ENCODE measurements at regions not wholly inside any gene's neighbourhood (a gene's known extent, or its start where the extent isn't known, plus 50 kb on each side); places are given as distances from the start of the nearest gene placed in this dataset.
"Not testable (repeated sequence)": the region's sequence is repeated elsewhere in the genome, so short reads cannot be mapped to it uniquely, and the experiment has no call there.

DNA sequence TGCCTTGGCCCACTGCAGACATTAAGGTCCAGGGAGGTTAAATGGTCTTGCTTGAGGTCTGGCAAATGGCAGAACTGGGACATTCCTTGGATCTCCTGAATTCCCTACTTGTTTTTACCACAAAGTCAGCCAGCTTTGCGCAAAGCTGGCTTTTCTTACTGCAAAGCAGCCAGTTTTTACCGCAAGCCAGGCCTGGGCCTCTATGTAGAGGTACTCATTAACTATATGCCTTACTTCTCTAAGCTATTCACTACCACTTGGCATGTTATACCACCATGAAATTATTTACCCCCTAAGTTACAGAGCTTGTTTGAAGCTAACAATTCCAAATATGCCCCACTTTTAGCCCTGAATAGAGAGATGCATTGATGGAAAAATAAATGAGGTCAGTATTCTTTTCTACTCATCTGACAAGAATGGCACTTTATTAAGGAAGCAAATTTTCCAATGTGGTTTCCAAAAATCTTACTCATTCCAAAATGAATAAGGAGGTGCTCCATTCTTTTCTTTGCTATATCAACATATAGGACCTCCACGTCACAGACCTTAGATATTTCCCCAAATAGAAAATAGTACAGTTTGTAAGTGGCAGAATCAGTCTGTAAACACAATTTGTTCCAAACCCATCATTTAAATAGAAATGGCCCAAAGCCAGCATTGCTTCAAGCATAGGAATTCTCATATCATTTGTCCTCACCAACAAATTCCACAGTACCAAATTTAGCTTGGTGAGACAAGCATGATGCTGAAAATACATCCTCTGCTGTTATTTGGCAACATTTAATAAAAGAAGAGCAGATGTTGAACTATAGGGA is 143.9 kb upstream of the TSC22D1 start:
- Histone ChIP-seq H3K9me3 (0 out of 2 replicates have a peak, but pooled peaks cover 9% of the 10 kb centered on the region), H3K9ac (no peak overlapping the region), H3K4me2 (no peak overlapping the region), H3K27me3 (no peaks in the 10 kb centered on the region), H3K27ac (no peak overlapping the region), H3K4me3 (no peak overlapping the region), H3K4me1 (no peaks in the 10 kb centered on the region), H4K20me1 (no peaks in the 10 kb centered on the region), H3K36me3 (no peaks in the 10 kb centered on the region)
- TF ChIP-seq Cebpa-rat (IDR thresholded peaks at IDR 0.05): no peak

DNA sequence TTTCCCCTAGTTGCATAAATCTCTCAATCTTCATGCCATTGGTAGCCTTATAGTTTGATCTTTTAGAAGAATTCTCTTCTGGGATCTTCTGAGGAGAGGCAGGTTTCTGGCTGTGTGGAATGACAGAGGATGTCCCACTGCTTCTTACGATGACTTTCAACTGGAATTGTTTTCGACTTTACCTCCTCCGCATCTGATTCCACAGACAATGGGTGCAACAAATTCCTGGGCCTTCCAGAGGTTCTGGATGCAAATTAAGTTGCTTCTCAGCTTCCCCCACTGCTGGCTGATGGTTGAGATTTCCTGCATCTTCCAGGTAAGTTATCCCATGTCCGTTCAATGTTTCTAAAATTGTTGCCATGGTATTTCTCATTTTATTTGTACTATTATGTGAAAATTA is 142.3 kb upstream of the TSC22D1 start:
- 0 out of 2 replicates have a peak, but pooled peaks cover 9% of the 10 kb centered on the region for H3K9me3 ChIP-seq
- no peaks in the 10 kb centered on the region for H4K20me1 ChIP-seq
- H3K4me1 ChIP-seq: no peaks in the 10 kb centered on the region
- no peak overlapping the region for H3K9ac ChIP-seq
- H3K27me3 ChIP-seq: no peaks in the 10 kb centered on the region
- H3K36me3 ChIP-seq: no peaks in the 10 kb centered on the region
- H3K27ac ChIP-seq: no peak overlapping the region
- no peak overlapping the region for H3K4me3 ChIP-seq
- TF ChIP-seq Cebpa-rat (IDR thresholded peaks at IDR 0.05): no peak
- H3K4me2 ChIP-seq: no peak overlapping the region

DNA sequence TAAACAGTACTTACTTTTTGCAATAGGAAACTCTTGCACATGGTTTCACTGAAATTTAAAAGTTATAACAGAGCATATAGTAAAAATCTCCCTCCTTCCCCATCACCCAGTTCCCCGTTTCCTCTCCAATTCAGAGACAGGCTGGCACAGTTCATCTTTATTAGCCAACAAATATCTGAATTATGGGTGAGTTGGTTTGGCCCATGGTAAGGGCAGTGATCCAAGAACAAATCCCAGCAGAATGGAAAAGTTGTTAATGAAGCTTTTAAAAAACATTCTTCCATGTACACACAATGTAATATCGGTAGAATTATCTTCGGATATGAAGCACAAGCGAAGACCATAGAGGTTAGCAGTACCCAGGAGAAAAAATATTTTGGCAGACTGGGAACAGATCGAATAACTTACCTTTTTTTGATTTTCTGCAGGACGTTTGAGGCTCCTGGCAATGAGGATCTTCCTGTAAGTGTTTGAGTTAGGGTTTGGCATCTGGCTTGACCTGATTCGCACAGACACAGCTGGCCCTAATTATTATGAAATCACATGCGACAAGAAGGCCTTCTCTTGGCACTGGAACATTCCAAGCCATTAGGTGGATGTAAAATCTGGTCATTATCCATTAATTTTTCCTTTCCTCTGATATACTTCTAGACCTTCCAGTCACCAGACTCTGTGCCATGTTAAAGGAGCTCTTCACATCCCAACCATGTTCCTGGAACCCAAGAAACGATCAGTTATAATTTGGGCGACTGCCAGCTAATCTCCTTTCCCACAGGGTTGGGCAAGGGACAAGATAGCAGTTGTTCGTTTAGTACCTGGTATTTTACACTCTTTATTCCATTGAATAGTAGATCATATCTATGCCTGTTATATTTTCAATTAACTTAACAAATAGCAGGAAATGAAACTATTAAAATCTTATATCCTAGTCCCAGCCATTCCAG is 139.4 kb upstream of the TSC22D1 start:
- TF ChIP-seq Cebpa-rat (IDR thresholded peaks at IDR 0.05): no peak
- H3K4me1 ChIP-seq: no peaks in the 10 kb centered on the region
- no peaks in the 10 kb centered on the region for H3K9me3 ChIP-seq
- no peaks in the 10 kb centered on the region for H3K27me3 ChIP-seq
- no peaks in the 10 kb centered on the region for H4K20me1 ChIP-seq
- no peak overlapping the region for H3K9ac ChIP-seq
- H3K4me3 ChIP-seq: no peak overlapping the region
- no peak overlapping the region for H3K27ac ChIP-seq
- no peaks in the 10 kb centered on the region for H3K36me3 ChIP-seq
- H3K4me2 ChIP-seq: no peak overlapping the region

DNA sequence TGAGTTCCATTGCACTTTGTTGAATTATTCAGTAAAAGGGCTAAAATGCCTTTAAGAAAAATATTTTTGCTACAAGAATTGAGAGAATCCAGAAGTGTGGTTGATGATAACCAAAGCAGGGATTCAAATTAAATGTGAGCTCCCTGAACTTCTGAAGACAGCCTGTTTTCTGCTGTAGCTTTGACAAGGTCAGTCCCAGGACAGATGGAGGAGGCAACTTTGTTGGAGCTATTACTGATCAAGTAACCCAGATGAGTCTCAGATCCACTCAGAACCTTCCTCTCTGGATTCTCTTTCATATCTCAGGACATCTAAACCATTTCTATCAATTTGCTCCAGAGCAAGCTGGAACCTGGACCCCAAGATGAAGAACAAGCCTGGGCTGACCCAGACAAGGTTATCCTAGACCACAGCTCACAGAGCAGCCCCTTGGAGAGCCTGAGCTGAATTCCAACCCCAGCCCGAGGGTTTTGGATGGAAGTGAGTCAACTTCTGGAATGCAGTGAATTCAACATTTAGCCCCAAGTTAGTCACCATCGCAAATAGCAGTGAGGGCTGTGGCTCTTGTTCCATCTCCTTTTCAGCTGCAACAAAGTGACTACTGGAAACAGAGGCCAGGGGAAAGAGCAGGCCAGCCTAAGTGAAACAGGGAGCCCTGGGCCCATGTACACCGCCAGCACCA is 137.8 kb upstream of the TSC22D1 start:
- no peak for TF ChIP-seq Cebpa-rat (IDR thresholded peaks at IDR 0.05)
- H3K9ac ChIP-seq: no peak overlapping the region
- H3K27me3 ChIP-seq: no peaks in the 10 kb centered on the region
- H3K4me1 ChIP-seq: no peaks in the 10 kb centered on the region
- H3K9me3 ChIP-seq: no peaks in the 10 kb centered on the region
- no peak overlapping the region for H3K4me2 ChIP-seq
- no peak overlapping the region for H3K27ac ChIP-seq
- no peaks in the 10 kb centered on the region for H4K20me1 ChIP-seq
- no peaks in the 10 kb centered on the region for H3K36me3 ChIP-seq
- no peak overlapping the region for H3K4me3 ChIP-seq

DNA sequence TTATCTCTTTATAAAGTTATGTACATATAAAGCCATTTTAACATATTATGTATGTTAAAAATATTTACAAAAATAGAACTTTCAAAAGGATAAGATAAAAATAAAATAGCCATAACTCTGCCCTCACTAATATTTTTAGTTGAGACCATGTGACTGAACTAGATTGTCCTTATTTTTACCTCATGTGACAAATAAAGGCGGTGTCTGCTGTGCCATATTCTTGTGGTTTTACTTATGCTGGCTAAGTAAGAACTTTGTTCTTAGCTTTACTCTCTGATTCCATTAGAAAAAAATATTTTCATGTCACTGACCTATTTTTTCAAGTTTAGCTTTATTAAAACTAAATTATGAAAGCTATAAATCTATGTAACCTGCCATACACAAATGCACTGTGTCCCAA is 135.6 kb upstream of the TSC22D1 start:
- H3K4me3 ChIP-seq: no peak overlapping the region
- no peak overlapping the region for H3K27ac ChIP-seq
- no peaks in the 10 kb centered on the region for H3K27me3 ChIP-seq
- no peak overlapping the region for H3K9ac ChIP-seq
- TF ChIP-seq Cebpa-rat (IDR thresholded peaks at IDR 0.05): no peak
- H3K4me1 ChIP-seq: no peaks in the 10 kb centered on the region
- no peak overlapping the region for H3K4me2 ChIP-seq
- H3K36me3 ChIP-seq: no peaks in the 10 kb centered on the region
- no peaks in the 10 kb centered on the region for H3K9me3 ChIP-seq
- no peaks in the 10 kb centered on the region for H4K20me1 ChIP-seq

DNA sequence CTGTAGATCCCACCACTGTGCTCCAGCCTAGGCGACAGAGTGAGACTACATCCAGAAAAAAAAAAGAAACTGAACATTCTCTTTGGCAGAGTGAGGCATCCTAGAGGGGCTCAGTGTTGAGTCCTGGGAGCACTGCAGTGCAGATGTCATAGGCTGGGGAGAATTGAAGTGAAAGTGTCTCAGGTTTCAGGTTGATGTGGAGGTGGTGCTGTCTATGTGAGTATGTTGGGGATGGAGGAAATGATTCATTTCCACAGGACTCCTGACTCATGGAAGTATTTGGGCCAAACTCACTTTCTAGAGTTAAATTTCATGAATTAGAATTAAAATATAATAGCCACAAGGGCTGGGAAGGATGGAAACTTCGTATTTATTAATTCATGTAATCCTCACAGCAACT is 134.4 kb upstream of the TSC22D1 start:
- no peak overlapping the region for H3K27ac ChIP-seq
- H3K4me3 ChIP-seq: no peak overlapping the region
- no peaks in the 10 kb centered on the region for H3K27me3 ChIP-seq
- no peaks in the 10 kb centered on the region for H3K36me3 ChIP-seq
- H4K20me1 ChIP-seq: no peaks in the 10 kb centered on the region
- H3K4me2 ChIP-seq: no peak overlapping the region
- H3K9me3 ChIP-seq: no peaks in the 10 kb centered on the region
- no peak for TF ChIP-seq Cebpa-rat (IDR thresholded peaks at IDR 0.05)
- H3K4me1 ChIP-seq: no peaks in the 10 kb centered on the region
- H3K9ac ChIP-seq: no peak overlapping the region

DNA sequence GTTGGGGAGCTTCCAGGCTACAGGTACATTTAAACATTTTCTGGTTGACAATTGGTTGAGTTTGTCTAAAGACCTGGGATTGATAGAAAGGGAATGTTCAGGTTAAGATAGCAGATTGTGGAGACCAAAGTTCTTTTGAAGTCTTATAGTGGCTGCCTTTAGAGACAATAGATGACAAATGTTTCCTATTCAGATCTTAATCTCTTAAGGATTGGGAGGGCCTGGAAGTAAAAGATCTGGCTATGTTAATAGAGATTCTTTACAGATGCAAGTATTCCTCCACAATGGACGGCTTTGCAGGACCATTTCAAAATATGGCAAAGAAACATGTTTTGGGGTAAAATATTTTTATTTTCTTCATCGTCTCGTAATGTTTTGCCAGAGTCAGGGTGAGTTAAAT is 128.7 kb upstream of the TSC22D1 start:
- not testable (repeated sequence) for H3K4me3 ChIP-seq, H4K20me1 ChIP-seq, H3K27me3 ChIP-seq, H3K4me2 ChIP-seq, H3K36me3 ChIP-seq, H3K27ac ChIP-seq, H3K9ac ChIP-seq, H3K9me3 ChIP-seq, H3K4me1 ChIP-seq

DNA sequence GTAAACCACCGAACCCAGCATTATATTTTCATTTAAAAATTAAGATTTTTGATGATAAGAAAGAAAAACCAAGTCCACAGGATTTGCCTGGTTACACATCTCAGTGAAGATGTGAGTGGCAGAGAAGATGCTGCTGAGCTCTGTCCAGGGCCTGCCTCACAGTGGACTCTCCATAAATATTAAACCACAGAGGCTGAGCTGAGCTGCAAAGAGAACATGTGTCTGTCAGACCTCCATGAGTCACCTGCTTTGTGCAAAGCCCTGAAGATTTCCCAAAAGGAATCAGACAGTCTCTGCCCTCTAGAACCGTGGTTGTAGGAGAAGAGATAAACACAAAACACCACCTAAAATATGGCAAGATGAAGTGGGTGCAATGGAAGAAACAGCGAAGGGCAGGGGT is 127.2 kb upstream of the TSC22D1 start:
- H4K20me1 ChIP-seq: no peaks in the 10 kb centered on the region
- H3K36me3 ChIP-seq: no peaks in the 10 kb centered on the region
- no peaks in the 10 kb centered on the region for H3K9me3 ChIP-seq
- H3K4me3 ChIP-seq: no peak overlapping the region
- H3K27me3 ChIP-seq: no peaks in the 10 kb centered on the region
- no peaks in the 10 kb centered on the region for H3K4me1 ChIP-seq
- no peak for TF ChIP-seq Cebpa-rat (IDR thresholded peaks at IDR 0.05)
- no peak overlapping the region for H3K9ac ChIP-seq
- no peak overlapping the region for H3K4me2 ChIP-seq
- no peak overlapping the region for H3K27ac ChIP-seq

DNA sequence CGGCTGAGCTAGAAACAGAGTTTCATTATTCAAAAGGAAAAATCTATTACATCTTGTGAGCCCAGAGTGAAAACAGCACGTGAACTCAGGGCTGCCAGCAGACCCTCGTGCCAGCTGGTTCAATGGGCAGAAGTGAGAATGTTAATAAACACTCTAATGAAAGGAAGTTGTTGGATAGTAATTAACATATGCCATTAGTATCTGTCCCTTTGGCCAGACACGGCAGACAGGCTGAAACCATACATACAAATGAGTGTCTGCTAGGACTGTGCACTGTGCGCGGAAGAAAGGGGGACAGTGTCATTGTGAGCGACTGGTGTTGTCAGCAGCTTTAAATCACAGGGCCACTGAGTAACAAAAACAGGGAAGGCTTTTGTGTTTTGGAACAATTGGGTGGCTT is 121.9 kb upstream of the TSC22D1 start:
- no peak for TF ChIP-seq Cebpa-rat (IDR thresholded peaks at IDR 0.05)
- Histone ChIP-seq H3K4me3 (no peak overlapping the region), H3K9ac (no peak overlapping the region), H3K27me3 (no peaks in the 10 kb centered on the region), H3K9me3 (no peaks in the 10 kb centered on the region), H3K4me1 (no peaks in the 10 kb centered on the region), H3K4me2 (no peak overlapping the region), H3K27ac (no peak overlapping the region), H4K20me1 (no peaks in the 10 kb centered on the region), H3K36me3 (no peaks in the 10 kb centered on the region)

DNA sequence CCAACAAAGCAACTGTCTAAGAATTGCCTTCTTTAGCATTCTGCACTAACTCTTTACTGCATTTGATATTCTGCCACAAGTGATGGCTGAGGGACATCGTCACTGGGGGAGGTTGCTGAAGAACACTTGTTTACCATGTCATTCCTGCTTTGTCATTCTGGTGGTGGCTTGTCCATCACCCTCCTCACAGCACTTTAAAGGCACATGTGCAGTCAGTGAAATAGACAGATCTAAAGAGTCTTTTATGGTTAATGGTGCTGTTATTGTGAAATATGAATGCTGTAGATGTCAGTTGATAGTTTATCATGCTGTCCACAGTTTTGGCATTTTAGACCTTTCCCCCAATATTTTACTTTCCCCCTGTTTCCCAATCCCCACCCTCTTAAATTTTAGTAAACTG is 120.9 kb upstream of the TSC22D1 start:
- Histone ChIP-seq H3K9ac (no peak overlapping the region), H3K9me3 (no peaks in the 10 kb centered on the region), H3K27me3 (no peaks in the 10 kb centered on the region), H3K4me2 (no peak overlapping the region), H3K4me3 (no peak overlapping the region), H3K36me3 (no peaks in the 10 kb centered on the region), H3K4me1 (no peaks in the 10 kb centered on the region), H4K20me1 (no peaks in the 10 kb centered on the region), H3K27ac (no peak overlapping the region)
- no peak for TF ChIP-seq Cebpa-rat (IDR thresholded peaks at IDR 0.05)

All from BLaER1 (cell line).